Calu3 (cell line): ENCODE measurements at regions not wholly inside any gene's neighbourhood (a gene's known extent, or its start where the extent isn't known, plus 50 kb on each side); places are given as distances from the start of the nearest gene placed in this dataset.
"Not testable (repeated sequence)": the region's sequence is repeated elsewhere in the genome, so short reads cannot be mapped to it uniquely, and the experiment has no call there.

Source experiments
- BruUV-seq: library from RNA; stranded (reverse); fragments of 400-500 nt; replicated peaks from 2 replicates; lab custom pipeline; 2021; lab: Mats Ljungman, UMichigan
- CTCF ChIA-PET: fragments of 300-600 bp; sonication (Branson Sonifier 250); formaldehyde crosslinking; loops from one replicate; lab custom pipeline; 2022; ENCODE audit warnings: antibody characterized with exemption; lab: Charles Lee
- DNase-seq: peaks from one replicate; pipeline ENCODE4 v3.0.0; 2022
- H3K27ac Mint-ChIP-seq: one replicate; pipeline ENCODE4 v1.8.0; 2022; ENCODE audit warnings: mixed read lengths; ENCODE audit not compliant: unreplicated experiment
- H3K27me3 Mint-ChIP-seq: one replicate; pipeline ENCODE4 v1.8.0; 2022; ENCODE audit warnings: mixed read lengths; ENCODE audit not compliant: unreplicated experiment
- H3K36me3 Mint-ChIP-seq: one replicate; pipeline ENCODE4 v1.8.0; 2022; ENCODE audit warnings: mild to moderate bottlenecking, moderate library complexity, mixed read lengths; ENCODE audit not compliant: insufficient read depth, unreplicated experiment
- H3K4me1 Mint-ChIP-seq: one replicate; pipeline ENCODE4 v1.8.0; 2022; ENCODE audit warnings: mild to moderate bottlenecking, low read depth, mixed read lengths; ENCODE audit not compliant: unreplicated experiment
- H3K4me3 Mint-ChIP-seq: one replicate; pipeline ENCODE4 v1.8.0; 2022; ENCODE audit warnings: mild to moderate bottlenecking, low read depth, moderate library complexity, mixed read lengths; ENCODE audit not compliant: unreplicated experiment
- H3K9me3 Mint-ChIP-seq: one replicate; pipeline ENCODE4 v1.8.0; 2022; ENCODE audit warnings: low read depth, mixed read lengths; ENCODE audit not compliant: unreplicated experiment
- CTCF ChIP-seq: fragments of 200-600 bp; IDR thresholded peaks from one replicate; pipeline ENCODE4 v1.8.0; 2022; ENCODE audit warnings: antibody characterized with exemption; ENCODE audit not compliant: unreplicated experiment
- intact Hi-C: fragments of 100-400 bp; cut with micrococcal nuclease; formaldehyde crosslinking; loops from one replicate; pipeline ENCODE4 v1.10.0; 2022; ENCODE audit not compliant: unreplicated experiment

- Mint-ChIP-seq H3K27me3 (no peaks in the 10 kb centered on the region), H3K9me3 (peaks cover 15% of the 10 kb centered on the region), H3K4me1 (no peaks in the 10 kb centered on the region), H3K36me3 (no peaks in the 10 kb centered on the region), H3K4me3 (no peak overlapping the region), H3K27ac (no peak overlapping the region)
- no peak for TF ChIP-seq CTCF
- no peak for DNase-seq
- CTCF ChIA-PET: no interaction called here
- no TSS peak for BruUV-seq
- intact Hi-C loops: no loop called here
Observed at GRCh38 chr22:48403521-48404403, 1423.9 kb downstream of the BRD1 start.

GRCh38 chr22:48402591-48403031 lies 1425.1 kb downstream of the BRD1 start:
- CTCF ChIA-PET: no interaction called here
- no peak for TF ChIP-seq CTCF
- H3K27me3 Mint-ChIP-seq: no peaks in the 10 kb centered on the region
- H3K27ac Mint-ChIP-seq: no peak overlapping the region
- intact Hi-C loops: no loop called here
- H3K4me3 Mint-ChIP-seq: no peak overlapping the region
- no TSS peak for BruUV-seq
- peaks cover 16% of the 10 kb centered on the region for H3K9me3 Mint-ChIP-seq
- no peak for DNase-seq
- H3K36me3 Mint-ChIP-seq: no peaks in the 10 kb centered on the region
- H3K4me1 Mint-ChIP-seq: no peaks in the 10 kb centered on the region

GRCh38 chr22:48401523-48401922 lies 1426.2 kb downstream of the BRD1 start:
- DNase-seq, intact Hi-C loops, H3K27me3 Mint-ChIP-seq, CTCF ChIA-PET, BruUV-seq, H3K27ac Mint-ChIP-seq, H3K36me3 Mint-ChIP-seq, H3K4me3 Mint-ChIP-seq, H3K4me1 Mint-ChIP-seq: not testable (repeated sequence)
- H3K9me3 Mint-ChIP-seq: peaks cover 13% of the 10 kb centered on the region

GRCh38 chr22:48398181-48398905 lies 1429.3 kb downstream of the BRD1 start:
- Mint-ChIP-seq H3K27ac (no peak overlapping the region), H3K36me3 (no peaks in the 10 kb centered on the region), H3K4me1 (no peaks in the 10 kb centered on the region), H3K27me3 (no peaks in the 10 kb centered on the region), H3K9me3 (peaks cover 16% of the 10 kb centered on the region), H3K4me3 (no peak overlapping the region)
- BruUV-seq: no TSS peak
- DNase-seq: no peak
- CTCF ChIA-PET: no interaction called here
- intact Hi-C loops: no loop called here
- TF ChIP-seq CTCF: no peak
